ENCODE measurements at regions not wholly inside any gene's neighbourhood (a gene's known extent, or its start where the extent isn't known, plus 50 kb on each side); places are given as distances from the start of the nearest gene placed in this dataset.
A peak's percentile ranks its signal among the peaks of the same experiment; 100 is the strongest.

GRCh38 chr2:105574796-105575344 is 169.8 kb upstream of the NCK2 start:
- no peaks in the 10 kb centered on the region for H3K36me3 ChIP-seq (ENCODE audit: control insufficient read depth in 1 of 2, insufficient read depth in 2 of 2, low read length in 2 of 2)
- H3K9me3 ChIP-seq (ENCODE audit: control insufficient read depth in 1 of 2, low read length in 2 of 2) = no peaks in the 10 kb centered on the region
- H3K4me3 ChIP-seq (ENCODE audit: low read depth in 1 of 2, low read length in 2 of 2) = no peak overlapping the region
- no peak overlapping the region for H3K27ac ChIP-seq (ENCODE audit: low read length)
- peaks cover 0 to 13% of the 10 kb centered on the region in 2 donors for H3K4me1 ChIP-seq (ENCODE audit: control insufficient read depth in 1 of 2, insufficient read depth in 2 of 2, low read length in 2 of 2)
- H3K27me3 ChIP-seq (ENCODE audit: low read depth, low read length) = no peaks in the 10 kb centered on the region

GRCh38 chr2:105573910-105574655 is 170.6 kb upstream of the NCK2 start:
- Histone ChIP-seq H3K9me3 (ENCODE audit: control insufficient read depth in 1 of 2, low read length in 2 of 2) (no peaks in the 10 kb centered on the region), H3K4me3 (ENCODE audit: low read depth in 1 of 2, low read length in 2 of 2) (peak overlapping the region in 1 of 2 donors; percentile 30), H3K27me3 (ENCODE audit: low read depth, low read length) (no peaks in the 10 kb centered on the region), H3K27ac (ENCODE audit: low read length) (no peak overlapping the region), H3K4me1 (ENCODE audit: control insufficient read depth in 1 of 2, insufficient read depth in 2 of 2, low read length in 2 of 2) (peaks cover 0 to 13% of the 10 kb centered on the region in 2 donors), H3K36me3 (ENCODE audit: control insufficient read depth in 1 of 2, insufficient read depth in 2 of 2, low read length in 2 of 2) (no peaks in the 10 kb centered on the region)

- H3K9me3 ChIP-seq (ENCODE audit: control insufficient read depth in 1 of 2, low read length in 2 of 2) = no peaks in the 10 kb centered on the region
- H3K4me1 ChIP-seq (ENCODE audit: control insufficient read depth in 1 of 2, insufficient read depth in 2 of 2, low read length in 2 of 2) = peaks cover 0 to 13% of the 10 kb centered on the region in 2 donors
- no peaks in the 10 kb centered on the region for H3K27me3 ChIP-seq (ENCODE audit: low read depth, low read length)
- no peaks in the 10 kb centered on the region for H3K36me3 ChIP-seq (ENCODE audit: control insufficient read depth in 1 of 2, insufficient read depth in 2 of 2, low read length in 2 of 2)
- no peak overlapping the region for H3K27ac ChIP-seq (ENCODE audit: low read length)
- H3K4me3 ChIP-seq (ENCODE audit: low read depth in 1 of 2, low read length in 2 of 2) = peak overlapping the region in 1 of 2 donors; percentile 30
Observed at GRCh38 chr2:105573490-105573889, 171.2 kb upstream of the NCK2 start.

- Histone ChIP-seq H3K9me3 (ENCODE audit: control insufficient read depth in 1 of 2, low read length in 2 of 2) (no peaks in the 10 kb centered on the region), H3K4me3 (ENCODE audit: low read depth in 1 of 2, low read length in 2 of 2) (no peak overlapping the region), H3K27ac (ENCODE audit: low read length) (no peak overlapping the region), H3K36me3 (ENCODE audit: control insufficient read depth in 1 of 2, insufficient read depth in 2 of 2, low read length in 2 of 2) (no peaks in the 10 kb centered on the region), H3K27me3 (ENCODE audit: low read depth, low read length) (no peaks in the 10 kb centered on the region), H3K4me1 (ENCODE audit: control insufficient read depth in 1 of 2, insufficient read depth in 2 of 2, low read length in 2 of 2) (peaks cover 0 to 12% of the 10 kb centered on the region in 2 donors)
Observed at GRCh38 chr2:105571445-105571987, 172.7 kb upstream of the FHL2 start.

- no peaks in the 10 kb centered on the region for H3K36me3 ChIP-seq (ENCODE audit: control insufficient read depth in 1 of 2, insufficient read depth in 2 of 2, low read length in 2 of 2)
- no peaks in the 10 kb centered on the region for H3K9me3 ChIP-seq (ENCODE audit: control insufficient read depth in 1 of 2, low read length in 2 of 2)
- peaks cover 0 to 4% of the 10 kb centered on the region in 2 donors for H3K4me1 ChIP-seq (ENCODE audit: control insufficient read depth in 1 of 2, insufficient read depth in 2 of 2, low read length in 2 of 2)
- no peaks in the 10 kb centered on the region for H3K27me3 ChIP-seq (ENCODE audit: low read depth, low read length)
- no peak overlapping the region for H3K4me3 ChIP-seq (ENCODE audit: low read depth in 1 of 2, low read length in 2 of 2)
- no peak overlapping the region for H3K27ac ChIP-seq (ENCODE audit: low read length)
Observed at GRCh38 chr2:105570757-105571156, 171.9 kb upstream of the FHL2 start.

GRCh38 chr2:105570326-105570725 is 171.5 kb upstream of the FHL2 start:
- Histone ChIP-seq H3K9me3 (ENCODE audit: control insufficient read depth in 1 of 2, low read length in 2 of 2) (no peaks in the 10 kb centered on the region), H3K27me3 (ENCODE audit: low read depth, low read length) (no peaks in the 10 kb centered on the region), H3K27ac (ENCODE audit: low read length) (no peak overlapping the region), H3K4me1 (ENCODE audit: control insufficient read depth in 1 of 2, insufficient read depth in 2 of 2, low read length in 2 of 2) (no peaks in the 10 kb centered on the region), H3K36me3 (ENCODE audit: control insufficient read depth in 1 of 2, insufficient read depth in 2 of 2, low read length in 2 of 2) (no peaks in the 10 kb centered on the region), H3K4me3 (ENCODE audit: low read depth in 1 of 2, low read length in 2 of 2) (no peak overlapping the region)

- Histone ChIP-seq H3K27ac (ENCODE audit: low read length) (no peak overlapping the region), H3K9me3 (ENCODE audit: control insufficient read depth in 1 of 2, low read length in 2 of 2) (no peaks in the 10 kb centered on the region), H3K4me1 (ENCODE audit: control insufficient read depth in 1 of 2, insufficient read depth in 2 of 2, low read length in 2 of 2) (no peaks in the 10 kb centered on the region), H3K27me3 (ENCODE audit: low read depth, low read length) (no peaks in the 10 kb centered on the region), H3K4me3 (ENCODE audit: low read depth in 1 of 2, low read length in 2 of 2) (no peak overlapping the region), H3K36me3 (ENCODE audit: control insufficient read depth in 1 of 2, insufficient read depth in 2 of 2, low read length in 2 of 2) (no peaks in the 10 kb centered on the region)
Observed at GRCh38 chr2:105569606-105570005, 170.8 kb upstream of the FHL2 start.

- no peaks in the 10 kb centered on the region for H3K27me3 ChIP-seq (ENCODE audit: low read depth, low read length)
- H3K36me3 ChIP-seq (ENCODE audit: control insufficient read depth in 1 of 2, insufficient read depth in 2 of 2, low read length in 2 of 2) = no peaks in the 10 kb centered on the region
- H3K27ac ChIP-seq (ENCODE audit: low read length) = no peak overlapping the region
- H3K9me3 ChIP-seq (ENCODE audit: control insufficient read depth in 1 of 2, low read length in 2 of 2) = no peaks in the 10 kb centered on the region
- H3K4me3 ChIP-seq (ENCODE audit: low read depth in 1 of 2, low read length in 2 of 2) = peak overlapping the region in 1 of 2 donors; percentile 5
- no peaks in the 10 kb centered on the region for H3K4me1 ChIP-seq (ENCODE audit: control insufficient read depth in 1 of 2, insufficient read depth in 2 of 2, low read length in 2 of 2)
Observed at GRCh38 chr2:105567996-105568494, 169.2 kb upstream of the FHL2 start.

GRCh38 chr2:105563000-105563719 is 164.3 kb upstream of the FHL2 start:
- Histone ChIP-seq H3K27ac (ENCODE audit: low read length) (no peak overlapping the region), H3K36me3 (ENCODE audit: control insufficient read depth in 1 of 2, insufficient read depth in 2 of 2, low read length in 2 of 2) (no peaks in the 10 kb centered on the region), H3K27me3 (ENCODE audit: low read depth, low read length) (no peaks in the 10 kb centered on the region), H3K9me3 (ENCODE audit: control insufficient read depth in 1 of 2, low read length in 2 of 2) (no peaks in the 10 kb centered on the region), H3K4me1 (ENCODE audit: control insufficient read depth in 1 of 2, insufficient read depth in 2 of 2, low read length in 2 of 2) (no peaks in the 10 kb centered on the region), H3K4me3 (ENCODE audit: low read depth in 1 of 2, low read length in 2 of 2) (no peak overlapping the region)

- H3K36me3 ChIP-seq (ENCODE audit: control insufficient read depth in 1 of 2, insufficient read depth in 2 of 2, low read length in 2 of 2) = no peaks in the 10 kb centered on the region
- H3K9me3 ChIP-seq (ENCODE audit: control insufficient read depth in 1 of 2, low read length in 2 of 2) = no peaks in the 10 kb centered on the region
- H3K4me1 ChIP-seq (ENCODE audit: control insufficient read depth in 1 of 2, insufficient read depth in 2 of 2, low read length in 2 of 2) = no peaks in the 10 kb centered on the region
- H3K27me3 ChIP-seq (ENCODE audit: low read depth, low read length) = no peaks in the 10 kb centered on the region
- H3K27ac ChIP-seq (ENCODE audit: low read length) = no peak overlapping the region
- H3K4me3 ChIP-seq (ENCODE audit: low read depth in 1 of 2, low read length in 2 of 2) = no peak overlapping the region
Observed at GRCh38 chr2:105561401-105561800, 162.6 kb upstream of the FHL2 start.

GRCh38 chr2:105560157-105560556 is 161.3 kb upstream of the FHL2 start:
- Histone ChIP-seq H3K27me3 (ENCODE audit: low read depth, low read length) (no peaks in the 10 kb centered on the region), H3K9me3 (ENCODE audit: control insufficient read depth in 1 of 2, low read length in 2 of 2) (no peaks in the 10 kb centered on the region), H3K4me1 (ENCODE audit: control insufficient read depth in 1 of 2, insufficient read depth in 2 of 2, low read length in 2 of 2) (no peaks in the 10 kb centered on the region), H3K27ac (ENCODE audit: low read length) (no peak overlapping the region), H3K4me3 (ENCODE audit: low read depth in 1 of 2, low read length in 2 of 2) (no peak overlapping the region), H3K36me3 (ENCODE audit: control insufficient read depth in 1 of 2, insufficient read depth in 2 of 2, low read length in 2 of 2) (no peaks in the 10 kb centered on the region)
